HG02943 (cell line): ENCODE measurements at regions not wholly inside any gene's neighbourhood (a gene's known extent, or its start where the extent isn't known, plus 50 kb on each side); places are given as distances from the start of the nearest gene placed in this dataset.

Source experiments
- ATAC-seq: cut with Tn5 transposase; IDR thresholded peaks from one replicate; pipeline ENCODE4 v1.9.1; 2021; ENCODE audit warnings: mild to moderate bottlenecking, low read depth, moderate library complexity; ENCODE audit not compliant: unreplicated experiment

- ATAC-seq = no peak
Measured at GRCh38 chr3:56876916-56877315, 75.2 kb upstream of the ARHGEF3 start.

DNA sequence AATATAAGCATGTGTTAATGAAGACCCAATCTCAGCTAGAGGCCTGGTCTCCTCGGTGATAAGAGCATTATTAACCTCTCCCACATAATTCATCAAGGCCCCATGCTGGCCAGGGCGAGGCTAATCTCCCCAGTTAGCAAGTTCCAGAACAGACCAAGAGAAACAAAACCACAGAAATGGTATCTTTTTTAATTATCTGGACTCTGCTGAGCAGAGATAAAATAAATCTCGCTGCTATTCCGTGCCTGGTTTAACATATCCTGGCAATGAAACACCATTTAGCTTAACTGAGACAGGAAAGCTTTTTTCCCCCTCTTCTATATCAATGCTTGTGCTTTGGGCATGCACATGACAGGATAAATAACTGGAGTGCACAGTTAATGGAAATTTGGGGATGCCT is 72.5 kb upstream of the ARHGEF3 start:
- ATAC-seq = no peak

DNA sequence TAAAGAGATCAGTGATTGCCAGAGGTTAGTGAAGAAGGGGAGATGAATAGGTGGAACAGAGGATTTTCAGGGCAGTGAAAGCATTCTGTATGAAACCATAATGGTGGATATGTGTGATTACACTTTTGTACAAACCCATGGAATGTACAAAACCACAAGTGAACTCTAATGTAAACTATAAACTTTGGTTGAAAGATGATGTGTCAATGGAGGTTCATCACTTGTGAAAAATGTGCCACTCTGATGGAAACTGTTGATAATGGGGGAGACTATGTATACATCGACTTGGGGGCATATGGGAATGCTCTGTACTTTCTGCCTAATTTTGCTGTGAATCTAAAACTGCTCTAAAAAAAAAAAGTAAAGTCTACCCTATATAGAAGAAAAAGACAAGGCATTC is 68.7 kb upstream of the ARHGEF3 start:
- no peak for ATAC-seq

GRCh38 chr3:56869157-56869889 is 67.6 kb upstream of the ARHGEF3 start:
- no peak for ATAC-seq

GRCh38 chr3:56868706-56869105 is 67.0 kb upstream of the ARHGEF3 start:
- no peak for ATAC-seq

DNA sequence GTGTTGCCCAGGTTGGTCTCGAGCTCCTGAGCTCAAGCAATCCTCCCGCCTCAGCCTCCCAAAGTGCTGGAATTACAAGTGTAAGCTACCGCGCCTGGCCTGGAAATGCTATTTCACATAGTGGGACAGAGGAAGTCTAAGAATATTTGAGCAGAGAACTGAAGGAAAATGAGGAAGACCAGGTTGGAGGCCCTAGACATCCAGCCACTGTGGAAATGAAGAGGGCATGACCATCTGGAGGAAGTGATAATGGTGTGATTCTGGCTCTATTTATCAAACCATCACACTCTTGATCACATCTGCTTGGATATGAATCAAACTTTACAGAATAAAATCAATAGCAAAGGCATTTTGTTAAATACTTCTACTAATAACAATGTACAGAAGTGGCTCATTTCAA is 65.9 kb upstream of the ARHGEF3 start:
- no peak for ATAC-seq

GRCh38 chr3:56864918-56865524 is 63.3 kb upstream of the ARHGEF3 start:
- ATAC-seq = no peak

DNA sequence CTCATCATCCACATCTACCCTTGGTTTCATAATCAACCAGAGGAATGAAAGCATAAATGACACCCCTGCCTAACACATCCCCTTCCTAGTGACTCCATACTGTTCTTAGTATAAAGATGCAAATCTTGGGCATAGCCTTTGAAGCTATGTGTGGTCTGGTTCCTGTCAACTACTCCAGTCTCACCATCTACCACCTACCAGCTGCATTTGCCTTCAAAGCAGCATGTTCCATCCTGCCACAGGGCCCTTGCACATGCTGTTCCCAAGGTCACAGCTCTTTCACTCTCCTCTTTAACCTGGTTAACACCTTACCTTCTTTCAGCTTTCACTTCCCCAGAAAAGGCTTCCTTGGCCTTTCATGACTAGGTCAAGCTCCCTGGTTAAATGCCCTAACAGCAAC is 62.3 kb upstream of the ARHGEF3 start:
- ATAC-seq = no peak

- no peak for ATAC-seq
Measured at GRCh38 chr3:56862352-56863062, 60.8 kb upstream of the ARHGEF3 start.

DNA sequence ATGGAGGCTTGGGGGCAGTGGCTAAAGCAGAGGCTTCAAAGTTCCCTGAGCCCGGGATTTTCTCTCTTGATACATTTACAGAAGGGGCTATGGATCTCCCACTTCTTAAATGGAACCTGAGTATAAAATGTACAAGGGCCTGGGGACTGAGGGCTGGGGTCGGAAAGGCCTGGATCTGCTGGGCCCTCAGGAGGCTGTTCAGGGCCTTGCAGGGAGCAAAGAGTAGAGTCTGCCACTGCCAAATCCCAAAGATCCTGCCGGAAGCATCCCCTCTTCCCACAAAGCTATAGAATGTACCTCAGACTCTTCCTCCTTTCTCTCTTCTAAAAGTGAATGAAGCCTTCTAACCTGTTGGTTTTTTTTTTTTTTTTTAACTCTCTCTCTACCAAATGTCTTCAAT is 59.8 kb upstream of the ARHGEF3 start:
- ATAC-seq = no peak

DNA sequence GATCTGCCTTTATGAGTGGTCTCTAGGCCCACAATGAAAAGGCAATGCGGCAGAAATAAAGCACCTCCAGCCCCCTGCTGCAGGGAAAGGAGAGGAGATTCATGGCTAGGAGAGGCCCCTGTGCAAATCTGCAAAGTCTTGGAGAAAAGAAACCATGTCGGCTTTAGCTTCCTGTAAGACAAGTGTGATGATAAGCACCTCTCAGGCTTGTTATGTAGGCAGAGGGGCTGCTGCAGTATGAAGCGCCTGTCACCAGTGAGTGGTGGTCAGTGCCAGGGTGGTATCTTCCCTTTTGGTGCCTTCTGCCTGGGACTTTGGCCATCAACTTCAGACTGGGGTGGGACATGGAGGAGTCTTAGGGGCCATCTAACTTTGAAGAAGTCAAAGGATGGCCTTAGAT is 59.2 kb upstream of the ARHGEF3 start:
- no peak for ATAC-seq

- no peak for ATAC-seq
Measured at GRCh38 chr3:56860351-56860750, 58.6 kb upstream of the ARHGEF3 start.

- ATAC-seq = no peak
Measured at GRCh38 chr3:56858331-56858730, 56.6 kb upstream of the ARHGEF3 start.

- no peak for ATAC-seq
Measured at GRCh38 chr3:56857178-56857577, 55.4 kb upstream of the ARHGEF3 start.

DNA sequence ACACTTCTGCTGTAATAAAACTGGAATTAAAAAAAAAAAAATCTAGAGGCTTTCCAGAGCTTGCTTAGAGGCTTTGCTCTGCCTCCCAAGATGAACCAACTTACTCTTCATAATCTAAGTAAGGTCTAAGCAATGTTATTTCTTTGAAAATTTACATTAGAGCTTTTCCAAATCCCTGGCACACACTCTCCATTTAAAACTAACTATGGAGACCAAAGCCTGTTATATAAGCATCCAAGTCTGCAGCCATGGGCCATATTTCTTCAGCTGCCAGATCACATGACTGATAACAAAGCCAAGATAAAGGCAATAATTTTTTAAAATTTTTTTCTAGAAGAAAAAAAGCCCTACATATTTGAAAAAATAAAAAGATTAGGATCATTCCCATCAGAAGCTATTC is 55.0 kb upstream of the ARHGEF3 start:
- ATAC-seq = no peak

GRCh38 chr3:56855856-56856512 is 54.2 kb upstream of the ARHGEF3 start:
- no peak for ATAC-seq

- ATAC-seq = no peak
Measured at GRCh38 chr3:56854856-56855611, 53.3 kb upstream of the ARHGEF3 start.

- ATAC-seq = no peak
Measured at GRCh38 chr3:56851966-56852884, 50.5 kb upstream of the ARHGEF3 start.
